Retinal pigment epithelial cell (primary cell): ENCODE measurements at regions not wholly inside any gene's neighbourhood (a gene's known extent, or its start where the extent isn't known, plus 50 kb on each side); places are given as distances from the start of the nearest gene placed in this dataset.

ENCODE experiments used
- DNase-seq: peaks from one replicate; pipeline ENCODE4 v3.0.0-alpha.2; 2010; ENCODE audit warnings: low read depth
- H3K4me3 ChIP-seq: 2 replicates; pipeline ENCODE4 v1.5.1; 2011; ENCODE audit warnings: mild to moderate bottlenecking, low read length, control low read depth, moderate library complexity
- CTCF ChIP-seq: conservative IDR thresholded peaks from 2 replicates; pipeline ENCODE4 v1.5.1; 2011; ENCODE audit warnings: low read depth, low read length, control low read depth, inconsistent platforms

GRCh38 chrX:22520128-22520828 lies 247.6 kb downstream of the CBLL2 start:
- no peak for DNase-seq
- TF ChIP-seq CTCF, result no peak

GRCh38 chrX:22526339-22526738 lies 253.6 kb downstream of the CBLL2 start:
- DNase-seq, result no peak
- TF ChIP-seq CTCF, result no peak

More at GRCh38 chrX:22520128-22520828, 247.6 kb downstream of the CBLL2 start:
- H3K4me3 ChIP-seq, result no peak overlapping the region

GRCh38 chrX:22527302-22527701 lies 254.6 kb downstream of the CBLL2 start:
- no peak overlapping the region for H3K4me3 ChIP-seq
- no peak for DNase-seq
- TF ChIP-seq CTCF, result no peak

More at GRCh38 chrX:22526339-22526738, 253.6 kb downstream of the CBLL2 start:
- no peak overlapping the region for H3K4me3 ChIP-seq

- H3K4me3 ChIP-seq, result no peak overlapping the region
- no peak for TF ChIP-seq CTCF
- no peak for DNase-seq
These were observed 261.2 kb downstream of the CBLL2 start for GRCh38 chrX:22533898-22534297.

GRCh38 chrX:22534643-22535042 lies 261.9 kb downstream of the CBLL2 start:
- peak; percentile 43 for DNase-seq
- no peak overlapping the region for H3K4me3 ChIP-seq
- no peak for TF ChIP-seq CTCF

- no peak for DNase-seq
- no peak for TF ChIP-seq CTCF
- no peak overlapping the region for H3K4me3 ChIP-seq
These were observed 264.1 kb downstream of the CBLL2 start for GRCh38 chrX:22536746-22537304.

GRCh38 chrX:22538580-22538979 lies 265.9 kb downstream of the CBLL2 start:
- H3K4me3 ChIP-seq, result no peak overlapping the region
- no peak for TF ChIP-seq CTCF
- DNase-seq, result peak; percentile 10
